ENCODE measurements at regions not wholly inside any gene's neighbourhood (a gene's known extent, or its start where the extent isn't known, plus 50 kb on each side); places are given as distances from the start of the nearest gene placed in this dataset.

DNA sequence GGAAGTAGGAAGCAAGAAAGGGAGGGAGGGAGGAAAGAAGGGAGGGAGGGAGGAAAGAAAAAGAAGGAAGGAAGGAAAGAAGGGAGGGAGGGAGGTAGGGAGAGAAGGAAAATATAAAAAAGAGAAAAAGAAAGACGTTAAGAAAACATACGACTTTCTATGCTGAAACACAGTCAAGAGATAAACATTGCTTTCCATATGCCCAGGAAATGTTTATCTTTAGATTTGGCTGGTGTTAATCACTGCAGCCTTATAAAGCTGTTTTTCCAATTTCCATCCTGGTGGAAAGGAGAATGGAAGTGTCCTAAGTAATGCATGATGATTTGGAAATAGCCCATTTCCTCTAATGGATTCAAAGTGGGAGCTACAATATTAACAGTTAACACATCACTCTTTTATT lies 524.3 kb downstream of the MTRR start:
- Histone ChIP-seq H3K27me3 (replicated peaks in 2 of 5; ENCODE audit: control insufficient read depth in 4 of 5, insufficient read depth in 5 of 5, low read length in 4 of 5) (no peaks in the 10 kb centered on the region), H3K27ac (ENCODE audit: insufficient read depth in 1 of 2, low read depth in 1 of 2, low read length in 2 of 2, poor library complexity in 1 of 2, severe bottlenecking in 2 of 2) (no peak overlapping the region), H3K9me3 (ENCODE audit: control extremely low read depth in 1 of 5, control insufficient read depth in 4 of 5, insufficient read depth in 2 of 5, low read depth in 1 of 5, low read length in 4 of 5) (no peaks in the 10 kb centered on the region), H3K4me1 (ENCODE audit: control extremely low read depth in 1 of 4, control insufficient read depth in 4 of 4, insufficient read depth in 4 of 4, low read length in 3 of 4) (no peaks in the 10 kb centered on the region), H3K4me3 (ENCODE audit: control insufficient read depth in 1 of 7, extremely low read depth in 1 of 7, insufficient read depth in 4 of 7, low read depth in 2 of 7, low read length in 6 of 7) (no peak overlapping the region), H3K36me3 (ENCODE audit: control insufficient read depth in 4 of 4, insufficient read depth in 4 of 4, low read length in 3 of 4) (no peaks in the 10 kb centered on the region)
- CTCF ChIA-PET = no interaction called here
- 100% methylated on average over 2 of the region's 2 CpGs for WGBS (ENCODE audit: insufficient coverage)
- no peak for DNase-seq
- POLR2A ChIA-PET = no interaction called here

GRCh38 chr5:8394965-8395364 lies 526.0 kb downstream of the MTRR start:
- peak in 2 of 3 donors; percentile 1 to 4 for DNase-seq
- ChIA-PET CTCF (no interaction called here), POLR2A (no interaction called here)
- no peak overlapping the region for H3K4me3 ChIP-seq (ENCODE audit: control insufficient read depth in 1 of 7, extremely low read depth in 1 of 7, insufficient read depth in 4 of 7, low read depth in 2 of 7, low read length in 6 of 7)
- H3K27me3 ChIP-seq (replicated peaks in 2 of 5; ENCODE audit: control insufficient read depth in 4 of 5, insufficient read depth in 5 of 5, low read length in 4 of 5) = no peaks in the 10 kb centered on the region
- H3K27ac ChIP-seq (ENCODE audit: insufficient read depth in 1 of 2, low read depth in 1 of 2, low read length in 2 of 2, poor library complexity in 1 of 2, severe bottlenecking in 2 of 2) = no peak overlapping the region
- no peaks in the 10 kb centered on the region for H3K9me3 ChIP-seq (ENCODE audit: control extremely low read depth in 1 of 5, control insufficient read depth in 4 of 5, insufficient read depth in 2 of 5, low read depth in 1 of 5, low read length in 4 of 5)
- no peaks in the 10 kb centered on the region for H3K36me3 ChIP-seq (ENCODE audit: control insufficient read depth in 4 of 4, insufficient read depth in 4 of 4, low read length in 3 of 4)
- H3K4me1 ChIP-seq (ENCODE audit: control extremely low read depth in 1 of 4, control insufficient read depth in 4 of 4, insufficient read depth in 4 of 4, low read length in 3 of 4) = no peaks in the 10 kb centered on the region
- WGBS (ENCODE audit: insufficient coverage) = 100% methylated on average over 1 of the region's 5 CpGs

- DNase-seq = no peak
- Histone ChIP-seq H3K9me3 (ENCODE audit: control extremely low read depth in 1 of 5, control insufficient read depth in 4 of 5, insufficient read depth in 2 of 5, low read depth in 1 of 5, low read length in 4 of 5) (no peaks in the 10 kb centered on the region), H3K27me3 (replicated peaks in 2 of 5; ENCODE audit: control insufficient read depth in 4 of 5, insufficient read depth in 5 of 5, low read length in 4 of 5) (peaks cover 0 to 1% (median 0%) of the 10 kb centered on the region in 5 experiments), H3K27ac (ENCODE audit: insufficient read depth in 1 of 2, low read depth in 1 of 2, low read length in 2 of 2, poor library complexity in 1 of 2, severe bottlenecking in 2 of 2) (no peak overlapping the region), H3K4me1 (ENCODE audit: control extremely low read depth in 1 of 4, control insufficient read depth in 4 of 4, insufficient read depth in 4 of 4, low read length in 3 of 4) (no peaks in the 10 kb centered on the region), H3K4me3 (ENCODE audit: control insufficient read depth in 1 of 7, extremely low read depth in 1 of 7, insufficient read depth in 4 of 7, low read depth in 2 of 7, low read length in 6 of 7) (no peak overlapping the region), H3K36me3 (ENCODE audit: control insufficient read depth in 4 of 4, insufficient read depth in 4 of 4, low read length in 3 of 4) (no peaks in the 10 kb centered on the region)
- WGBS (ENCODE audit: insufficient coverage) = no CpG with 5 or more reads among the region's 1 CpG
- CTCF ChIA-PET = no interaction called here
- POLR2A ChIA-PET = no interaction called here
Observed at GRCh38 chr5:8396246-8396645, 527.3 kb downstream of the MTRR start.

GRCh38 chr5:8396756-8397155 lies 527.8 kb downstream of the MTRR start:
- H3K9me3 ChIP-seq (ENCODE audit: control extremely low read depth in 1 of 5, control insufficient read depth in 4 of 5, insufficient read depth in 2 of 5, low read depth in 1 of 5, low read length in 4 of 5) = no peaks in the 10 kb centered on the region
- 93% methylated on average over 1 of the region's 2 CpGs for WGBS (ENCODE audit: insufficient coverage)
- no peak for DNase-seq
- H3K4me3 ChIP-seq (ENCODE audit: control insufficient read depth in 1 of 7, extremely low read depth in 1 of 7, insufficient read depth in 4 of 7, low read depth in 2 of 7, low read length in 6 of 7) = no peak overlapping the region
- POLR2A ChIA-PET = no interaction called here
- H3K36me3 ChIP-seq (ENCODE audit: control insufficient read depth in 4 of 4, insufficient read depth in 4 of 4, low read length in 3 of 4) = no peaks in the 10 kb centered on the region
- no peak overlapping the region for H3K27ac ChIP-seq (ENCODE audit: insufficient read depth in 1 of 2, low read depth in 1 of 2, low read length in 2 of 2, poor library complexity in 1 of 2, severe bottlenecking in 2 of 2)
- CTCF ChIA-PET = no interaction called here
- H3K27me3 ChIP-seq (replicated peaks in 2 of 5; ENCODE audit: control insufficient read depth in 4 of 5, insufficient read depth in 5 of 5, low read length in 4 of 5) = peaks cover 0 to 1% (median 0%) of the 10 kb centered on the region in 5 experiments
- no peaks in the 10 kb centered on the region for H3K4me1 ChIP-seq (ENCODE audit: control extremely low read depth in 1 of 4, control insufficient read depth in 4 of 4, insufficient read depth in 4 of 4, low read length in 3 of 4)

DNA sequence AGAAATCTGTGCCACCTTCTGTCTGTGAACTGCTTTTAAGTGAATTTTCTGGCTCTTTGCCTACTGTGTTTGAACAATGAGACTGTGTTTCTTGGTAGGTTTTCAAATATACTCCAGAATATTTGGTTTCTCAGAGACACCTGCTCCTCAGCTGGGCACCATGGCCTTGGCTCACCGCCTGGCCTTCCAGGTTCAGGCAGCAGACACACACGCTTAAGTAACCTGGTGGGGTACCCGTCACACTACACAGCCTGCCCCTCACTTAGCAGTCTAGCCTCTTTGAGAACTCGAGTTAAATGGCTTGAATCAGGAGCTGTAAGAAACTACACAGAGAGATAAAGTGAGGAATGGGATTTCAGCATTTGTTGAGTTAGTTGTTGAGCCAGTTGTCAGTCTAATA lies 530.5 kb downstream of the MTRR start:
- POLR2A ChIA-PET = no interaction called here
- DNase-seq = no peak
- CTCF ChIA-PET = interaction anchor here (1.6 kb wide), 1 partner anchor 49 kb away, joined by 3 read pairs; no protein-coding TSS in a partner anchor
- 90% methylated on average over 2 of the region's 4 CpGs for WGBS (ENCODE audit: insufficient coverage)
- Histone ChIP-seq H3K4me1 (ENCODE audit: control extremely low read depth in 1 of 4, control insufficient read depth in 4 of 4, insufficient read depth in 4 of 4, low read length in 3 of 4) (no peaks in the 10 kb centered on the region), H3K27me3 (replicated peaks in 2 of 5; ENCODE audit: control insufficient read depth in 4 of 5, insufficient read depth in 5 of 5, low read length in 4 of 5) (peaks cover 0 to 1% (median 0%) of the 10 kb centered on the region in 5 experiments), H3K36me3 (ENCODE audit: control insufficient read depth in 4 of 4, insufficient read depth in 4 of 4, low read length in 3 of 4) (no peaks in the 10 kb centered on the region), H3K27ac (ENCODE audit: insufficient read depth in 1 of 2, low read depth in 1 of 2, low read length in 2 of 2, poor library complexity in 1 of 2, severe bottlenecking in 2 of 2) (no peak overlapping the region), H3K4me3 (ENCODE audit: control insufficient read depth in 1 of 7, extremely low read depth in 1 of 7, insufficient read depth in 4 of 7, low read depth in 2 of 7, low read length in 6 of 7) (no peak overlapping the region), H3K9me3 (ENCODE audit: control extremely low read depth in 1 of 5, control insufficient read depth in 4 of 5, insufficient read depth in 2 of 5, low read depth in 1 of 5, low read length in 4 of 5) (peaks cover 0 to 2% (median 0%) of the 10 kb centered on the region in 5 experiments)

DNA sequence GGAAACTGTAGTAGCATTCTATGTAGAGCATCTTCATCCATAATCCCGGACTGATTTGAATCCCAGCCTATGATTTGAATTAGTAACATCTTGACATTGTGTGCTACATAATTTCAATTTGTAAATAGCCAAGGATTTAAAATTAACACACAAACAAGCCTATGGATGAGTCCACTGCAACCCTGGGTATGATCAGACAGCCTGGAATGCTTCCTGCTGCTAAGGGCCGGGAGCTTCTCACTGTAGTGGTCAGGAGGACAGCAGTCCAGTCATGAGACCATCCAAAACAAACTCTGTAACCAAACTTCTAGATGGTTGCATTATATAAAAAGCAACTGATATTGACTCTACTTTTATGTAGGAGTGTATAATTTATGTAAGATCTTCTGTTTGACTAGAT lies 539.3 kb downstream of the MTRR start:
- Histone ChIP-seq H3K36me3 (ENCODE audit: control insufficient read depth in 4 of 4, insufficient read depth in 4 of 4, low read length in 3 of 4) (no peaks in the 10 kb centered on the region), H3K27ac (ENCODE audit: insufficient read depth in 1 of 2, low read depth in 1 of 2, low read length in 2 of 2, poor library complexity in 1 of 2, severe bottlenecking in 2 of 2) (no peak overlapping the region), H3K4me3 (ENCODE audit: control insufficient read depth in 1 of 7, extremely low read depth in 1 of 7, insufficient read depth in 4 of 7, low read depth in 2 of 7, low read length in 6 of 7) (no peak overlapping the region), H3K9me3 (ENCODE audit: control extremely low read depth in 1 of 5, control insufficient read depth in 4 of 5, insufficient read depth in 2 of 5, low read depth in 1 of 5, low read length in 4 of 5) (peaks cover 0 to 5% (median 0%) of the 10 kb centered on the region in 5 experiments), H3K4me1 (ENCODE audit: control extremely low read depth in 1 of 4, control insufficient read depth in 4 of 4, insufficient read depth in 4 of 4, low read length in 3 of 4) (no peaks in the 10 kb centered on the region), H3K27me3 (replicated peaks in 2 of 5; ENCODE audit: control insufficient read depth in 4 of 5, insufficient read depth in 5 of 5, low read length in 4 of 5) (peaks cover 0 to 2% (median 0%) of the 10 kb centered on the region in 5 experiments)
- ChIA-PET CTCF (no interaction called here), POLR2A (no interaction called here)
- no peak for DNase-seq
- 100% methylated on average over 1 of the region's 2 CpGs for WGBS (ENCODE audit: insufficient coverage)

DNA sequence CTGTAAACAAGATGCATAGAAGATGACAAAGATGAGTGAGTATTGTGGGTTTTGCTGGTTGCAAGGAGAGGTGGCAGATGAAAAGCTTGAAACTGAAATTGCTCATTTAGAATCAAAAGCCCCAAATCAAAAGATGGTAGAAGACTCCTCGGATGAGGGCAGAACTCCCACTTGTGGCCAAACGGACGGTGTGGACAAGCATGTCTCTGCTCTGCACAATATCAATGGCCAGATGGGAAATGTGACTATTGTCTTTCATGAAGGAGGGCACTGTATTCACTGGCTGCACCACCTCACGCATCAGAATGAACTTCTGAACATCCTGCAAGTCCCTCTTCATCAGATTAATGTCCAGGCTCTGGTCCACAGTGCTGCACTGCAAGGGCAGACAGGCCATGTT lies 541.7 kb downstream of the MTRR start:
- no peaks in the 10 kb centered on the region for H3K4me1 ChIP-seq (ENCODE audit: control extremely low read depth in 1 of 4, control insufficient read depth in 4 of 4, insufficient read depth in 4 of 4, low read length in 3 of 4)
- H3K27me3 ChIP-seq (replicated peaks in 2 of 5; ENCODE audit: control insufficient read depth in 4 of 5, insufficient read depth in 5 of 5, low read length in 4 of 5) = peaks cover 0 to 2% (median 0%) of the 10 kb centered on the region in 5 experiments
- POLR2A ChIA-PET = no interaction called here
- WGBS (ENCODE audit: insufficient coverage) = 100% methylated on average over 3 of the region's 4 CpGs
- no peak overlapping the region for H3K27ac ChIP-seq (ENCODE audit: insufficient read depth in 1 of 2, low read depth in 1 of 2, low read length in 2 of 2, poor library complexity in 1 of 2, severe bottlenecking in 2 of 2)
- DNase-seq = no peak
- no peak overlapping the region for H3K4me3 ChIP-seq (ENCODE audit: control insufficient read depth in 1 of 7, extremely low read depth in 1 of 7, insufficient read depth in 4 of 7, low read depth in 2 of 7, low read length in 6 of 7)
- no peaks in the 10 kb centered on the region for H3K9me3 ChIP-seq (ENCODE audit: control extremely low read depth in 1 of 5, control insufficient read depth in 4 of 5, insufficient read depth in 2 of 5, low read depth in 1 of 5, low read length in 4 of 5)
- CTCF ChIA-PET = no interaction called here
- H3K36me3 ChIP-seq (ENCODE audit: control insufficient read depth in 4 of 4, insufficient read depth in 4 of 4, low read length in 3 of 4) = no peaks in the 10 kb centered on the region
